Liver (tissue), 6 donors: ENCODE measurements at regions not wholly inside any gene's neighbourhood (a gene's known extent, or its start where the extent isn't known, plus 50 kb on each side); places are given as distances from the start of the nearest gene placed in this dataset.
"Not testable (repeated sequence)": the region's sequence is repeated elsewhere in the genome, so short reads cannot be mapped to it uniquely, and the experiment has no call there.

ENCODE experiments used
- DNase-seq: peaks from one replicate; pipeline ENCODE4 v3.0.0-alpha.2; 2017; ENCODE audit warnings: low spot score
- H3K27ac ChIP-seq, 2 donors: one replicate each; pipeline ENCODE4 v1.7.0; 2013; ENCODE audit warnings: inconsistent platforms in 2 of 2, low read length in 2 of 2, control low read depth in 1 of 2, low read depth in 1 of 2, mild to moderate bottlenecking in 1 of 2
- H3K27me3 ChIP-seq, 4 donors: one replicate each; pipeline versions ENCODE4 v1.6.1 to v1.7.0; 2013; ENCODE audit warnings: low read length in 3 of 4, inconsistent platforms in 1 of 4, mild to moderate bottlenecking in 1 of 4, moderate library complexity in 1 of 4; ENCODE audit not compliant: control insufficient read depth in 4 of 4, insufficient read depth in 4 of 4
- H3K36me3 ChIP-seq, 4 donors: one replicate each; pipeline versions ENCODE4 v1.6.1 to v1.7.0; 2013; ENCODE audit warnings: low read length in 3 of 4, mild to moderate bottlenecking in 3 of 4, low read depth in 1 of 4, moderate library complexity in 1 of 4; ENCODE audit not compliant: control insufficient read depth in 4 of 4, insufficient read depth in 3 of 4
- H3K4me1 ChIP-seq, 4 donors: one replicate each; pipeline versions ENCODE4 v1.6.1 to v1.7.0; 2013; ENCODE audit warnings: low read length in 3 of 4, mild to moderate bottlenecking in 3 of 4, moderate library complexity in 1 of 4; ENCODE audit not compliant: control insufficient read depth in 4 of 4, insufficient read depth in 4 of 4
- H3K4me3 ChIP-seq, 3 donors: one replicate each; pipeline versions ENCODE4 v1.6.1 to v1.7.0; 2013; ENCODE audit warnings: low read length in 3 of 3, control low read depth in 1 of 3, low read depth in 1 of 3, mild to moderate bottlenecking in 1 of 3
- H3K9ac ChIP-seq, 2 donors: one replicate each; pipeline ENCODE4 v1.7.0; 2013; ENCODE audit warnings: low read length in 2 of 2, mild to moderate bottlenecking in 2 of 2, moderate library complexity in 2 of 2, control low read depth in 1 of 2, low read depth in 1 of 2
- H3K9me3 ChIP-seq, 4 donors: one replicate each; pipeline versions ENCODE4 v1.6.1 to v1.7.0; 2013; ENCODE audit warnings: low read length in 3 of 4; ENCODE audit not compliant: control insufficient read depth in 4 of 4
- WGBS: extraction: QIAGEN DNeasy Blood & Tissue Kit; methylation state at CpG from one replicate; pipeline ENCODE4 v1.1.7; 2013; 5-methylcytosine and 5-hydroxymethylcytosine counted together
- donor health status: healthy.
- donor health status: healthy.
- donor health status: healthy.

GRCh38 chr2:113551637-113552318 lies 53.3 kb downstream of the FOXD4L1 start:
- H3K4me3 ChIP-seq, H3K4me1 ChIP-seq, H3K27me3 ChIP-seq, H3K36me3 ChIP-seq, H3K9ac ChIP-seq, H3K27ac ChIP-seq, H3K9me3 ChIP-seq, DNase-seq: not testable (repeated sequence)
- WGBS: 25% methylated on average over 11 of the region's 11 CpGs

- H3K9me3 ChIP-seq, H3K36me3 ChIP-seq, H3K4me1 ChIP-seq, H3K27me3 ChIP-seq, DNase-seq, H3K27ac ChIP-seq, H3K4me3 ChIP-seq, H3K9ac ChIP-seq: not testable (repeated sequence)
- WGBS: 83% methylated on average over 2 of the region's 2 CpGs
Observed at GRCh38 chr2:113559820-113560219, 61.4 kb downstream of the FOXD4L1 start.

GRCh38 chr2:113562662-113563061 lies 64.2 kb downstream of the FOXD4L1 start:
- not testable (repeated sequence) for H3K9ac ChIP-seq, H3K4me3 ChIP-seq, H3K27me3 ChIP-seq, H3K9me3 ChIP-seq, H3K27ac ChIP-seq, DNase-seq, H3K4me1 ChIP-seq, H3K36me3 ChIP-seq
- WGBS: 27% methylated on average over 2 of the region's 2 CpGs

- WGBS: 74% methylated on average over 9 of the region's 12 CpGs
- H3K9me3 ChIP-seq, H3K27ac ChIP-seq, H3K4me3 ChIP-seq, DNase-seq, H3K27me3 ChIP-seq, H3K4me1 ChIP-seq, H3K9ac ChIP-seq, H3K36me3 ChIP-seq: not testable (repeated sequence)
Observed at GRCh38 chr2:113566674-113567480, 60.2 kb upstream of the RABL2A start.

- not testable (repeated sequence) for H3K27me3 ChIP-seq, DNase-seq, H3K9me3 ChIP-seq, H3K4me3 ChIP-seq, H3K9ac ChIP-seq, H3K36me3 ChIP-seq, H3K27ac ChIP-seq, H3K4me1 ChIP-seq
- WGBS: 69% methylated on average over 3 of the region's 3 CpGs
Observed at GRCh38 chr2:113567481-113567849, 59.6 kb upstream of the RABL2A start.

GRCh38 chr2:113568231-113568630 lies 58.8 kb upstream of the RABL2A start:
- H3K4me1 ChIP-seq, H3K36me3 ChIP-seq, H3K27ac ChIP-seq, H3K4me3 ChIP-seq, H3K9ac ChIP-seq, H3K9me3 ChIP-seq, H3K27me3 ChIP-seq: not testable (repeated sequence)
- WGBS: 95% methylated on average over 13 of the region's 14 CpGs
- peak; percentile 22 for DNase-seq

GRCh38 chr2:113570082-113570481 lies 57.0 kb upstream of the RABL2A start:
- H3K9me3 ChIP-seq, H3K4me1 ChIP-seq, DNase-seq, H3K9ac ChIP-seq, H3K36me3 ChIP-seq, H3K4me3 ChIP-seq, H3K27ac ChIP-seq, H3K27me3 ChIP-seq: not testable (repeated sequence)
- 71% methylated on average over 1 of the region's 2 CpGs for WGBS

GRCh38 chr2:113570509-113571009 lies 56.5 kb upstream of the RABL2A start:
- WGBS: 66% methylated on average over 3 of the region's 3 CpGs
- H3K27ac ChIP-seq, H3K4me1 ChIP-seq, H3K36me3 ChIP-seq, DNase-seq, H3K27me3 ChIP-seq, H3K9me3 ChIP-seq, H3K4me3 ChIP-seq, H3K9ac ChIP-seq: not testable (repeated sequence)
